Fibroblast of villous mesenchyme (primary cell): ENCODE measurements at regions not wholly inside any gene's neighbourhood (a gene's known extent, or its start where the extent isn't known, plus 50 kb on each side); places are given as distances from the start of the nearest gene placed in this dataset.

ENCODE experiments used
- DNase-seq: peaks from one replicate; pipeline ENCODE4 v3.0.0-alpha.2; 2010; ENCODE audit warnings: low read depth
- H3K4me3 ChIP-seq: 2 replicates; pipeline ENCODE4 v1.5.1; 2011; ENCODE audit warnings: low read depth, mild to moderate bottlenecking, low read length
- CTCF ChIP-seq: IDR thresholded peaks from 2 replicates; pipeline ENCODE4 v1.5.1; 2012; ENCODE audit warnings: low read depth, mild to moderate bottlenecking, low read length; ENCODE audit not compliant: insufficient read depth

GRCh38 chr5:3662344-3662743, 66.7 kb downstream of the IRX1 start:
- no peak overlapping the region for H3K4me3 ChIP-seq
- no peak for TF ChIP-seq CTCF
- DNase-seq = no peak

- no peak overlapping the region for H3K4me3 ChIP-seq
- TF ChIP-seq CTCF = no peak
- no peak for DNase-seq
These were observed 75.7 kb downstream of the IRX1 start for GRCh38 chr5:3671337-3671736.

- no peak for TF ChIP-seq CTCF
- no peak overlapping the region for H3K4me3 ChIP-seq
- DNase-seq = no peak
These were observed 83.2 kb downstream of the IRX1 start for GRCh38 chr5:3678801-3679200.

- no peak for TF ChIP-seq CTCF
- no peak overlapping the region for H3K4me3 ChIP-seq
- no peak for DNase-seq
These were observed 85.2 kb downstream of the IRX1 start for GRCh38 chr5:3680821-3681220.

GRCh38 chr5:3684118-3684517, 88.5 kb downstream of the IRX1 start:
- DNase-seq = no peak
- TF ChIP-seq CTCF = no peak
- no peak overlapping the region for H3K4me3 ChIP-seq

GRCh38 chr5:3684771-3685354, 89.2 kb downstream of the IRX1 start:
- H3K4me3 ChIP-seq = no peak overlapping the region
- no peak for DNase-seq
- no peak for TF ChIP-seq CTCF

GRCh38 chr5:3694819-3695218, 99.2 kb downstream of the IRX1 start:
- TF ChIP-seq CTCF = no peak
- no peak for DNase-seq

More at GRCh38 chr5:3694819-3695218, 99.2 kb downstream of the IRX1 start:
- no peak overlapping the region for H3K4me3 ChIP-seq
